Nucleus accumbens (tissue), 56 donors: ENCODE measurements at regions not wholly inside any gene's neighbourhood (a gene's known extent, or its start where the extent isn't known, plus 50 kb on each side); places are given as distances from the start of the nearest gene placed in this dataset.
"Not testable (repeated sequence)": the region's sequence is repeated elsewhere in the genome, so short reads cannot be mapped to it uniquely, and the experiment has no call there.

ENCODE experiments used
- DNase-seq, 56 donors: peaks; one replicate each; lab custom pipeline; 2025; lab: John Stamatoyannopoulos, UW

- not testable (repeated sequence) for DNase-seq
Observed at GRCh38 chr1:164459176-164459575, 99.8 kb upstream of the PBX1 start.

GRCh38 chr1:164466001-164466421 is 93.0 kb upstream of the PBX1 start:
- DNase-seq, result no peak

GRCh38 chr1:164466429-164466828 is 92.6 kb upstream of the PBX1 start:
- no peak for DNase-seq

- DNase-seq, result no peak
Observed at GRCh38 chr1:164470996-164471395, 88.0 kb upstream of the PBX1 start.

- no peak for DNase-seq
Observed at GRCh38 chr1:164472841-164473240, 86.1 kb upstream of the PBX1 start.

- no peak for DNase-seq
Observed at GRCh38 chr1:164473544-164473943, 85.4 kb upstream of the PBX1 start.

- no peak for DNase-seq
Observed at GRCh38 chr1:164475834-164476233, 83.2 kb upstream of the PBX1 start.

GRCh38 chr1:164477343-164477742 is 81.6 kb upstream of the PBX1 start:
- DNase-seq, result no peak

- DNase-seq, result no peak
Observed at GRCh38 chr1:164479242-164479641, 79.7 kb upstream of the PBX1 start.

- no peak for DNase-seq
Observed at GRCh38 chr1:164480285-164480907, 78.6 kb upstream of the PBX1 start.

GRCh38 chr1:164495905-164496304 is 63.1 kb upstream of the PBX1 start:
- no peak for DNase-seq

GRCh38 chr1:164498792-164499191 is 60.2 kb upstream of the PBX1 start:
- DNase-seq, result no peak

- DNase-seq, result no peak
Observed at GRCh38 chr1:164504749-164505148, 54.2 kb upstream of the PBX1 start.
